ENCODE measurements at regions not wholly inside any gene's neighbourhood (a gene's known extent, or its start where the extent isn't known, plus 50 kb on each side); places are given as distances from the start of the nearest gene placed in this dataset.

DNA sequence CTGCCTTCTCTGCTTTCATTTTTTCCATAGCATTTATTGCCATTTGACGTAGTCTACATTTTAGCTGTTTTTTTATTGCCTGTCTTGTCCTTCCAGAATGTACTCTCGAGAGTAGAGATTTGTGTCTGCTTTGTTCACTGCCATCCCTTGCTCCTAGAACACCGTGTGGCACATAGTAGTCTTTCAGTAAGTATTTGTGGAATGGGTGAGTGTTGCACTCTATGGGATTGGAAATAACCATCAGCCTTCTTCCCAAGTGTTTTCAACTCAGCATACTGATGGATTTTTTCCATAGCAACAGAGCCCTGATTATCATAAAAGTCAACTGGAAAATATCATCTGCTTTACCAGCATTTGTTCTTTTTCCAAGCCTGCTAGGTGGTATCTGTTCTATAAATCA lies 462.6 kb downstream of the ENC1 start:
- POLR2A ChIA-PET (ENCODE audit: low non-redundant PET) = no interaction called here
- TF ChIP-seq, protein P1, sequence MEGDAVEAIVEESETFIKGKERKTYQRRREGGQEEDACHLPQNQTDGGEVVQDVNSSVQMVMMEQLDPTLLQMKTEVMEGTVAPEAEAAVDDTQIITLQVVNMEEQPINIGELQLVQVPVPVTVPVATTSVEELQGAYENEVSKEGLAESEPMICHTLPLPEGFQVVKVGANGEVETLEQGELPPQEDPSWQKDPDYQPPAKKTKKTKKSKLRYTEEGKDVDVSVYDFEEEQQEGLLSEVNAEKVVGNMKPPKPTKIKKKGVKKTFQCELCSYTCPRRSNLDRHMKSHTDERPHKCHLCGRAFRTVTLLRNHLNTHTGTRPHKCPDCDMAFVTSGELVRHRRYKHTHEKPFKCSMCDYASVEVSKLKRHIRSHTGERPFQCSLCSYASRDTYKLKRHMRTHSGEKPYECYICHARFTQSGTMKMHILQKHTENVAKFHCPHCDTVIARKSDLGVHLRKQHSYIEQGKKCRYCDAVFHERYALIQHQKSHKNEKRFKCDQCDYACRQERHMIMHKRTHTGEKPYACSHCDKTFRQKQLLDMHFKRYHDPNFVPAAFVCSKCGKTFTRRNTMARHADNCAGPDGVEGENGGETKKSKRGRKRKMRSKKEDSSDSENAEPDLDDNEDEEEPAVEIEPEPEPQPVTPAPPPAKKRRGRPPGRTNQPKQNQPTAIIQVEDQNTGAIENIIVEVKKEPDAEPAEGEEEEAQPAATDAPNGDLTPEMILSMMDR (conservative IDR thresholded peaks at IDR 0.05; ENCODE audit: low read depth, low read length) = no peak
- TF ChIP-seq EZH2 (IDR thresholded peaks at IDR 0.05; ENCODE audit: borderline replicate concordance, low read depth, low read length, poor library complexity, severe bottlenecking) = no peak
- no peak overlapping the region for H3K4me3 ChIP-seq (ENCODE audit: low read depth, low read length, poor library complexity, severe bottlenecking)
- H3K27ac ChIP-seq (ENCODE audit: low read depth, low read length, poor library complexity, severe bottlenecking) = no peak overlapping the region
- intact Hi-C loops (cut with micrococcal nuclease; ENCODE audit: unreplicated experiment) = no loop called here
- DNase-seq (ENCODE audit: low spot score) = no peak
- H3K9me3 ChIP-seq (ENCODE audit: low read depth, low read length, poor library complexity, severe bottlenecking) = no peaks in the 10 kb centered on the region
- H3K4me1 ChIP-seq (ENCODE audit: insufficient read depth, low read length, poor library complexity, severe bottlenecking) = no peaks in the 10 kb centered on the region
- no TSS peak for BruUV-seq (replicated peaks)
- no peaks in the 10 kb centered on the region for H3K27me3 ChIP-seq (replicated peaks; ENCODE audit: insufficient read depth, low read depth, low read length, poor library complexity)
- CTCF ChIA-PET = no interaction called here
- H3K36me3 ChIP-seq (ENCODE audit: insufficient read depth, low read length, poor library complexity, severe bottlenecking) = no peaks in the 10 kb centered on the region

DNA sequence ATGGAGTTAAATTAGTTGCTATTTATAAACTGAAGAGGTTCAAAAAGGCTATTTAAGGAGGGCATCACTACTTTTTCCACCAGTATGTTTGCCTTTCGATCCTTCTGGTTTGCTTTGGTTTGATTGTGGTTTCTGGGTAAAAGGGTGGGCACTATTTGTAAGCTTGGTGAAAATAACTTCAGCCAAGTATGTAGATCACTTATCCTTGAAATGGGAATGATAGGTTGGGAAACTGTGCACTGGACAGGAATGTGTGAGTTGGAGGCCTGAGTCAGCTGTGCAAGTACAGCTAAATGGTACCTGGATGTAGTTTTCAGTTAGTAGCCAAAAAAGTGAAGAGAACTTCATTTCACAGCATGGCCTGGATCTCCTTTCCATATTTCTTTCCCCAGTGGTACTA lies 466.2 kb downstream of the ENC1 start:
- Histone ChIP-seq H3K4me3 (ENCODE audit: low read depth, low read length, poor library complexity, severe bottlenecking) (no peak overlapping the region), H3K36me3 (ENCODE audit: insufficient read depth, low read length, poor library complexity, severe bottlenecking) (no peaks in the 10 kb centered on the region), H3K27me3 (replicated peaks; ENCODE audit: insufficient read depth, low read depth, low read length, poor library complexity) (no peaks in the 10 kb centered on the region), H3K9me3 (ENCODE audit: low read depth, low read length, poor library complexity, severe bottlenecking) (no peaks in the 10 kb centered on the region), H3K4me1 (ENCODE audit: insufficient read depth, low read length, poor library complexity, severe bottlenecking) (no peaks in the 10 kb centered on the region), H3K27ac (ENCODE audit: low read depth, low read length, poor library complexity, severe bottlenecking) (no peak overlapping the region)
- CTCF ChIA-PET = no interaction called here
- TF ChIP-seq, protein P1 (conservative IDR thresholded peaks at IDR 0.05; ENCODE audit: low read depth, low read length) = no peak
- no peak for TF ChIP-seq EZH2 (IDR thresholded peaks at IDR 0.05; ENCODE audit: borderline replicate concordance, low read depth, low read length, poor library complexity, severe bottlenecking)
- BruUV-seq (replicated peaks) = no TSS peak
- POLR2A ChIA-PET (ENCODE audit: low non-redundant PET) = no interaction called here
- intact Hi-C loops (cut with micrococcal nuclease; ENCODE audit: unreplicated experiment) = no loop called here
- no peak for DNase-seq (ENCODE audit: low spot score)

DNA sequence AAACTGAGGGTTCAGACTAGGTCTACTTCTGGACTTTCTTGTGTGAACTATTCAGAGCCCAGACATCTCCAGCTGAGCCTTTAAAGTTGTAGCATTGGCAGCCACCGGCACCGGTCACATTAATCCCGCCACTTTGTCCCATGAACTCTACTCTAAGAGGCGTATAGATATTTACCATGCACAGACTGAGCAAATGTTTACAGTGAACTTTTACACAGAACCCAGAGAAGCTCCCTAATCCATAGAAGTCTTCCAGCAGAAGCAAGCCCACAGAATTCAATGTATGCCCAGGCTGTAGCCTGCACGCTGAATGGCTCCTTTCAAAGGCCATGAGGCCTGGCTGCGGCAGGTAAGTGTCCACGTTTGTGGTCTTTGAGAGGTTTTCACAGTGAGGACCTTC lies 466.9 kb downstream of the ENC1 start:
- Histone ChIP-seq H3K4me1 (ENCODE audit: insufficient read depth, low read length, poor library complexity, severe bottlenecking) (no peaks in the 10 kb centered on the region), H3K4me3 (ENCODE audit: low read depth, low read length, poor library complexity, severe bottlenecking) (no peak overlapping the region), H3K36me3 (ENCODE audit: insufficient read depth, low read length, poor library complexity, severe bottlenecking) (no peaks in the 10 kb centered on the region), H3K27ac (ENCODE audit: low read depth, low read length, poor library complexity, severe bottlenecking) (no peak overlapping the region), H3K9me3 (ENCODE audit: low read depth, low read length, poor library complexity, severe bottlenecking) (no peaks in the 10 kb centered on the region), H3K27me3 (replicated peaks; ENCODE audit: insufficient read depth, low read depth, low read length, poor library complexity) (no peaks in the 10 kb centered on the region)
- ChIA-PET POLR2A (ENCODE audit: low non-redundant PET) (no interaction called here), CTCF (no interaction called here)
- TF ChIP-seq, protein P1 (conservative IDR thresholded peaks at IDR 0.05; ENCODE audit: low read depth, low read length) = no peak
- TF ChIP-seq EZH2 (IDR thresholded peaks at IDR 0.05; ENCODE audit: borderline replicate concordance, low read depth, low read length, poor library complexity, severe bottlenecking) = no peak
- BruUV-seq (replicated peaks) = no TSS peak
- DNase-seq (ENCODE audit: low spot score) = no peak
- intact Hi-C loops (cut with micrococcal nuclease; ENCODE audit: unreplicated experiment) = no loop called here
